Germinal center (tissue), 1 donor: ENCODE measurements at regions not wholly inside any gene's neighbourhood (a gene's known extent, or its start where the extent isn't known, plus 50 kb on each side); places are given as distances from the start of the nearest gene placed in this dataset.
"Not testable (repeated sequence)": the region's sequence is repeated elsewhere in the genome, so short reads cannot be mapped to it uniquely, and the experiment has no call there.

Source experiments
- DNase-seq: peaks from one replicate; pipeline ENCODE4 v3.0.0; 2012; ENCODE audit warnings: mixed read lengths, low spot score

DNA sequence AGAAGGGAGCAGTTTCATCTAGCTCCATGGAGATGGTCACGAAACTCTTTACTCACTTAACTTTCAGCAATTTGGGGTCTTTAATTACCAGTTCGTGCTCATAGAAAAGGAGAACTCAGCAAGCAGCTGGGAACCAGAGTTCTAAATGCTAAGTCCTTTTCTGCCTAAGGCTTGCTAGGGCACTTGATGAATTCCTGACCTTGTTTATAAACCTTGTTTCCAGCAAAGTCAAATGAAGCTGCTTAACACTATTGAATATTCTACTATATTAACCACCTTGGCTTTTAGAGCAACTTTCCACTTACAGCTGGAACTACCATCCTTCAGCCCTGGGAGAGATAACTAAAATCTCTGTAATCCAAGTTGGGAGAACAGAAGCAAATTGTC is 79.5 kb upstream of the TSC22D2 start:
- no peak for DNase-seq

DNA sequence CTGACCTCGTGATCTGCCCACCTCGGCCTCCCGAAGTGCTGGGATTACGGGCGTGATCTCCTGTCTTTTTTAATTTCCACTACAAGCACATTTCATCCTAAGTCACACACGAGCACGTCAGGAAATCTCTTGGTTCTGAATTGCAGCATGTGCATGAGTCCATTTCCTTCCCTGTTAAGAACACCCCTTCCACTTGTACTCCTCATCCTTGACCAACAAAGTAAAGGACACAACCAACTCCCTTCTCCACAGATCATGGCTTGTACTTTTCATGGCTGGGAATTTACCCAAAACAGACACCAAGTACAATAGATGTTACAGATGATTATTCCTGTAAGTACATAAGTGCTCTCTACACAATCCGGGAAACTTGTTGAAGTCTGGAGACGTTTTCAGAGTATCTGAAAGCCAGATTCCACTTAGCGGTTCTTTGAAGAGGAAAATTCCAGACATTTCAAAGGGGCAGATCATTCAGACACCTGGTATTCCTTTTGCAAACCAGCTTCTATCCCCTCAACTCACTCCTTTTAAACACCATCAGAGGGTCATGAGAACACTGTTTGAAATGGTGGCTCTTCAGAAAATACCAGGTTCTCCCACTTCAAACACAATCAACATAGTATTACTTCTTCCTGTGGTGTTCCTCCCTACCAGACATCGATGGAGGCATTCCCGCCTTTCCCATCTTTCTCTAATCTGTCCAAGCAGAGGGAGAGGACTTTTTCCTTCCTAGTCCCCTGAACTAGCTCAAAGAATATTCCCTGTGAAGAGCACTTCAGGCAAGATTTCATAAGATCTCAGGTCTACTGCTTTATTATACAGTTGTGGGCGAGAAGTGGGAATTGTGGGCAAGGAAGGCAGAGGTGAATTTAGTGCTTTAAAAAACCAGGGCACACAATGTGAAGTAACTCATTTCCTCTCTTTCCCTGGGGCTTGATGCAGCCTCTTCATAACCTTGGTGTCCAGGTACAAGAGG is 80.1 kb upstream of the TSC22D2 start:
- no peak for DNase-seq

DNA sequence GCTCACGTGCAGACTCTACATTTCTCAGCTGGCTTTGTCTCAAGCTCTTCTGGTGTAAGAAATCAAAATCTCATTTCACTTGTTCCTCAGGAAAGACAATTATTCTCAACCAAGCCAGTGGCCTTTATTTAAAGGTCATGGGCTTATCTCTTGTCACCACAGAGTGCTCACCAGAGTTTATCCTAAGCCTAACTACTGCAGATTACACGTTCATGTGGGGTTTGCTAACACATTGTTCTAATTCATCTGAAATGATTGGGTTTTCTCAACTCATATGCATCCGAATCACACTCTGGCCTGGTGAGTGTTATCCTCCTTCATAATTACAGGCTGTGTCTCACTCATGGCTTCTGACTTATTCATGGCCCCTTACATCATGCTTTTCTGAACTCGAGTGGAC is 83.3 kb upstream of the TSC22D2 start:
- DNase-seq: no peak

DNA sequence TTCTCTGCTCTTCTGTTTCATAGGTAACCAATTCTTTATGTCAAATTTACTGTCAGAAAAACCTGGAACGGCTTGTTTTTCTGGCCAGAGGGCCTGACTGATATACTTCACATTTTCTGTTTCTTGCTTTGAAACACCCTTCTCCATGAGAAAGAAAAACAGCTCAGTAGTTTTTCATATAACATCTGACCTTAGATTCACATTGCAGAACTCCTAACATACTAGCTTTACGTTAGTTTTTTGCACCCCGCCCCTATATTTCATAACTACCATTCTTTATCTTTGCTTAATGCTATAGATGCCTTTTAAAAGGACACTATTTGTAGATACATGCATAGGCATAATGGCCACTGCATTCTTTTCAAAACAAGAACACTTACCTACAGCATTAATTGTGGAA is 83.9 kb upstream of the TSC22D2 start:
- no peak for DNase-seq

DNA sequence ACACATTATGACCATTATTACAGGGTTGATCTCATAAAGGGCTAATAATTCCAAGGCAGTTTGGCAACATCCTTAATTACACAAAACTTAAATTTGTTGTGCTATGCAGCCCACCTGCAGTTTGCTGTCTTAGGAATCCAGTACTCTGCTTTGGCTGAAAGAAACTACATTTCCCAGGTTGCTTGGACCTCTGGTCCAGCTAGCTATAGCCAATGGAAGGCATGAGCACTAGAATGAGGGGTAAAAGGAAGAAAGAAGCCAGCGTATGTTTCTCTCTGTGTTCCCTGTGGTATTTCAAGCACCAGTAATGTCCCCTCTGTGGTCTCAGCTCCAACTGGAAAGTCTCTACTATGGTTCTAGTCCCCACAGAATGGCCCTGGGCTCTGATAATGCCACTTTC is 84.3 kb upstream of the TSC22D2 start:
- no peak for DNase-seq

DNA sequence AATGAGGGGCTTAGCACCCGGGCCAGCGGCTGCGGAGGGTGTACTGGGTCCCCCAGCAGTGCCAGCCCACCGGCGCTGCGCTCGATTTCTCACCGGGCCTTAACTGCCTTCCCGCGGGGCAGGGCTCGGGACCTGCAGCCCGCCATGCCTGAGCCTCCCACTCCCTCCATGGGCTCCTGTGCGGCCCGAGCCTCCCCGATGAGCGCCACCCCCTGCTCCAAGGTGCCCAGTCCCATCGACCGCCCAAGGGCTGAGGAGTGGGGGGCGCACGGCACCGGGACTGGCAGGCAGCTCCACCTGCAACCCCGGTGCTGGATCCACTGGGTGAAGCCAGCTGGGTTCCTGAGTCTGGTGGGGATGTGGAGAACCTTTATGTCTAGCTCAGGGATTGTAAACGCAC is 85.0 kb upstream of the TSC22D2 start:
- not testable (repeated sequence) for DNase-seq

DNA sequence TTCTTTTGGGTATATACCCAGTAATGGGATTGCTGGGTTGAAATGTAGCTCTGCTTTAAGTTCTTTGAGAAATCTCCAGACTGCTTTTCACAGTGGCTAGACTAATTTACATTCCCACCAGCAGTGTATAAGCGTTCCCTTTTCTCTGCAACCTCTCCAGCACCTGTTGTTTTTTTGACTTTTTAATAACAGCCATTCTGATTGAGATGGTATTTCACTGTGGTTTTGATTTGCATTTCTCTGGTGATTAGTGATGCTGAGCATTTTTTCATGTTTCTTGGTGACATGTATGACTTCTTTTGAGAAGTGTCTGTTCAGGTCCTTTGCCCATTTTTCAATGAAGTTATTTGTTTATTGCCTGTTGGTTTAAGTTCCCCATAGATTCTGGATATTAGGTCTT is 87.1 kb upstream of the TSC22D2 start:
- not testable (repeated sequence) for DNase-seq

DNA sequence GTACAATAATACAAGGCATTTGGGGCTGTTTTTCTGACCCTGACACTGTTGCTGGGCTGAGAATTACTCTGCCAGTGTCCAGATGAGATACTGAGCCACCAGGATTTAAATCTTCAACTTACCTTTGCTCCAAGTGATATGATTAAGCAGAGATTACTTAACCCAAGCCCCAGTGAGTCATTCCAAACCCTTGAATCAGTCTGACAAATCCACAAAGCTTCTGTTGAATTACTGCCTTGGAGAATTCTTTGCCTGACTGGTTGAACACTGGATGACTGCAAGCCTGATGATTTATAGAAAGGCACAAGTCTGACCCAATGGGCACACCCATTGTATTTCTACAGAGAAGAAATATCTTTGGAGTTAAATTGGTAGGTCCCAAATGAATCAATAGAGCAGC is 88.2 kb upstream of the TSC22D2 start:
- no peak for DNase-seq

DNA sequence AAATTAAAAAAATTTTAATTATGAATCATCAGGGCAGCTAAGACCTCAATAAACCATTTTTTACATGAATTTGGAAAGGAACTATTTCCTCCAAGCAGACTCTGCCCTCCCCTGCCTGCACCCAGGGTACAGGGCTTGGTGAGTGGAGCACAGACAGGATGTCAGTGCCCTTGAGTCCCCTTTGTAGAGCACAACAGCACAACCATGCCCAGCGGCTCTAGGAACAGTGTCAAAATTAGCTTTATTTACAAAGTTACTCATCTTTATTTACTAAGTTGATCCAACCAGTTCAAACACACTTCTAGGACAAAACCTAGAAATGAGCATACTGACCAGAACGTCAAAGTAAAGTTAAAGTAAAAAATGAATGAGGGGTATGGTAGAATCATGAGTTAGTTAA is 90.6 kb upstream of the TSC22D2 start:
- no peak for DNase-seq

DNA sequence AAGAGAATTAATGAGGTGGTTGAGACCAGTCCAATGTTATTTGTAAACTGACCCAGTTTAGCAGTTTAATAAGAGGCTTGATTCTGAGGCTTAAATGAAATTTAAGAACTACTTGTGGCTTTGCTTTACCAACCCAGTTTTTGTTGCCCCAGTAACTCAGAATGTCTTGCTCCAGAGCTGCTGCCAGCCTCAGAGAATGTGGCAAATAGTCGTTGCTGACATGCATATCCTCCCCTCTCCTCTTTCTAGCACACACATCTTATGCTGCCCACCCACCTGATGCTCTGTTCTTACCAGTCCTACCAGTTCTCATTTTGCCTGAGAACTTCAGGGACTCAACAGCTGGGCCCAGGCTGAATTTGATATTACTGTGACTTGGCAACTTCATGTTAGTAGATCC is 92.4 kb upstream of the TSC22D2 start:
- DNase-seq: no peak

DNA sequence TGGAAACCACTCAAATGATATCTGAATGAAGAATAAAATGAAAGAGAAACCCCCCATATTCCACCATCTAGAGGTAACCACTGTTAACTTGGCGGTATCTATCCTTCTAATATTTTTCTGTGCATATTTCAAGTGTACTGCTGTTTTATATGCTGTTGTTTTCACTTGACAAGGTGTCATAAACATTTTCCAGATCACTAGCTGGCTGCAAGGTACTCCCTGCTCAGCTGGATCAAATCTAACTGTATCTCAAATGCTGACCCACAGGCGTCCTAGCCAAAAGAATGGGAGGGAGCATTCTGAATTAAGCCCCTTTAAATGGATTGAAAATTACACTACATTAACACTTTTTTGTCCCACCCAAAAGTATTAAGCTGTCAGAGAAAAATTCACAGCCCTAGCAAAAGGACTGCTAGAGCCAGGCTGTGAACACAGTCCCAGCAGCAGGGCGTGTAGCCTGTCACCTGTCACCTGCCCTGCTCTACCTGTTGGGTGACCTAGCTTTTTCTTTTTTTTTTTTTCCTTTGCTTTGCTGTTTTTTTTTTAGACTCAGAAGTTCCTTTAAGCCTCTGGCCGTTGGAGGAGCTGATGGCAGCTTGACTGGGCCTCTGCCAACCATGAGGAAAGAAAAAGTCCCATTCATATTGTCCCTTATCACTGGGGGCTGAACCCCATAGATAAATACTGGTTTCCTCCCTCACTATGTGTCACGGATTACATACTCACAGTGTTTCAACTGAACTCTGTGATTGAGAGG is 93.7 kb upstream of the TSC22D2 start:
- DNase-seq: no peak

DNA sequence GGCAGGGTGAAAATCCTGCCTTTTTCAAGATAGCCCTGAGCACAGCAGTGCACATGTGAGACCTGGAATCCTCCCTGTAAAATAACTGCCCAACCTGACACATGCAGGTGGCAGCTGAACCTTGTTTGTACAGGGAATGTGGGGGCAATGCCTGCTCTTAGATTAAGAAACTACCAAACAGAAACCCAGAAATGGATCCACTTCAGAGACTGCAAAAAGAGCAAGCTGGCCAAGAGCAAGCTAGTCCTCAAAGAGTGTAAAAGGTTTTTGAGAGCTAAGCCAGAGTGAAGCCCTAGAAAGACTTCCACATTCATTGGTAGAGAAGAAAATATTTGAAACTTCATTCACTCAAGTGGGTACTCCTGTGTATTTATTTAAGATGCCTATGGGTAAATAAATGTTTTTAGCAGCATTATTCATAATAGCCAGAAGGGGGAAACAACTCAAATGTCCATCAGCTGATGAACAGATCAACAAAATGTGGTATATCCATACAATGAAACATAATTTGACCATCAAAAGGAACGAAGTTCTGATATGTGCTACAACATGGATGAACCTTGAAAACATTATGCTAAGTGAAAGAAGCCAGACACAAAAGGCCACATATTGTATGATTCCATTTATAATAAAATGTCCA is 96.0 kb upstream of the TSC22D2 start:
- no peak for DNase-seq

DNA sequence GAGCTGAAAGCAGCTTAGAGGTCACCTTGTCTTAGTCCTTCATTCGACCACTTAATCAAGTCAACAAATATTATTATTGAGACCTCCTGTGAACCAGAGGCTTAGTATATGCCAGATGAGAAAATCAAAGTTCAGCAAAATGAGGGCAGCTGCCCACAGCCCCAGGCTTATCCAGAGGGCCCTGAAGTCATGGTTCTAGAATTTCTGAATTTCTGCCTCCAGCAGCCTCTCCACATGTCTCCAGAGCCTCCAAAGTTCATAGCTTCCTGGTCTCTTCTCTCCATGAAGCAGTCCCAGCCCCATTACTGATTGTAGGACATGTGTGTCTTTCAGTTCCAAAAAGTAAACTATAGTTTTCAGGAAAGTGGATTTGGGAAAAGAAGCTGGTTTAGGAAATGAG is 96.9 kb upstream of the TSC22D2 start:
- DNase-seq: no peak

DNA sequence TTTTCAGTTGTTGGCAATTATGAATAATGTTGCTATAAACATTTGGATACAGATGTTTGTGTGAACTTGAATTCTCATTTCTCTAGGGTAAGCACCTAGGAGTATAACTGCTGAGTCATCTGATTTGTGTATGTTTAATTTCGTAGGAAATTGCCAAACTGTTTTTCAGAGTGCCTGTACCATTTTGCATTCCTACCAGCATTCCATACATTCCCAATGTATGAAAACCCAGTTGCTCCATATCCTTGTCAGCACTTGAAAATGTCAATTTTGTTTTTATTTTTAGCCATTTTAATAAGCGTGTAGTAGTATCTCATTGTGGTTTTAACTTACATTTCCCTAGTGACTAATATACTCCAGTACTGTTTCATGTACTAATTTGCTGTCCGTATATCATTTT is 98.5 kb upstream of the TSC22D2 start:
- DNase-seq: no peak

DNA sequence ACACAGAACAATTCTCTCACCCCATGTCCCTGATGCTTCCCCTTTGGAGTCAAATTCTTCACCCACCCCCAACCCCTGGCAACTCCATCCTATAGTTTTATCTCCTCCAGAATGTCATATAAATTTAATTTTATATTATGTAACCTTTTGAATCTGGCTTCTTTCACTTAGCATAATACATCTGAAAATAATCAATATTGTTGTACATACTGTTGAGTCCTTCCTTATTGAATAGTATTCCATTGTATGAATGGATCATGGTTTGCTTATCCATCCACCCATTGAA is 98.9 kb upstream of the TSC22D2 start:
- DNase-seq: no peak

DNA sequence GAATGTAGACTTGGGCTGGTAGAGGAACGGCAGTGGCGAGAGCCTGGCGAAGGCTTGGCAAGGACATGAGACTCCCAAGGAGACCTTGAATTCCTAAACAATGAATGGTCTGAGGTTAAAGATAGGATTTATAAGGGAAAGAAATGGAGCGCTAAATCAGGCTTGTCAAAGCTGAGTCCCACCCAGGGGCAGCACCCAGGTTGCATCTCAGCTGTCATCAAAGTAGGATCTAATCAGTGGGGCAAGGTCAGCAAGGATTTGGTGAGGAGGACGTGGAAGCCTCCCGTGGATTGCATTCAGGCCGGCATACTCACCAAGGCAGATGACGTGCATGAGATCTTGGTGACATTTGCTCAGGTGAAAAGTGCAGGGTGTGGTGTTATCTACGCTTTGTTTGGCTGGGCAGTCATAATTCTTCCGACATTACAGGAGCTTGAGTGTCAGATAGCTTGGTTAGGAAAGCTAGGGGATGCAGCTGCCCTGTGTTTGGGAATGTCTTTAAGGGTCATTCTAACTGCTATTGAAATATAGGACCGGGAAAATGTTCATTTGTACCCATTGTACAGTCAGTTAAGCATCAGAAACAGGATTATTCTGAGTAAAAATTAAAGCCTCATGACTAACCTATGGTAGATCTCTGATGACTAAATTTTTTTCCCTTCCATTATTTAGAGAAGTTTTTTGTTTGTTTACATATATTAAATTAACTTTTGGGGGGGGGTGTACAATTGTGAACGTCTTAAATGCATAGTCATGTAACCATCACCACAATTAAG is 99.4 kb upstream of the TSC22D2 start:
- no peak for DNase-seq

DNA sequence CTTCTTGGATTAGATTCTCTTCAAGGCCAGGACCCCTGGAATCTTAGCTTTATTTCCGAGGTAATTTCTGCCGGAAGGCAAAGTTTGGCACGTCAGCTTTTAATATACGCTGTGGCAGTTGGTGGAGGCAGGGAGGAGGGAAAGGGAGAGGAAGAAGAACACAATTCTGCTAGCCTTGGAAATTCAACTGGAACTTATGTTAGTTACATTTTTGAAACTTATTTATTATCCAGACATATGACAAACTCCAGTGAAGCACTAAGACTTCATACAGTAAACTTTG is 100.1 kb upstream of the TSC22D2 start:
- DNase-seq: no peak

DNA sequence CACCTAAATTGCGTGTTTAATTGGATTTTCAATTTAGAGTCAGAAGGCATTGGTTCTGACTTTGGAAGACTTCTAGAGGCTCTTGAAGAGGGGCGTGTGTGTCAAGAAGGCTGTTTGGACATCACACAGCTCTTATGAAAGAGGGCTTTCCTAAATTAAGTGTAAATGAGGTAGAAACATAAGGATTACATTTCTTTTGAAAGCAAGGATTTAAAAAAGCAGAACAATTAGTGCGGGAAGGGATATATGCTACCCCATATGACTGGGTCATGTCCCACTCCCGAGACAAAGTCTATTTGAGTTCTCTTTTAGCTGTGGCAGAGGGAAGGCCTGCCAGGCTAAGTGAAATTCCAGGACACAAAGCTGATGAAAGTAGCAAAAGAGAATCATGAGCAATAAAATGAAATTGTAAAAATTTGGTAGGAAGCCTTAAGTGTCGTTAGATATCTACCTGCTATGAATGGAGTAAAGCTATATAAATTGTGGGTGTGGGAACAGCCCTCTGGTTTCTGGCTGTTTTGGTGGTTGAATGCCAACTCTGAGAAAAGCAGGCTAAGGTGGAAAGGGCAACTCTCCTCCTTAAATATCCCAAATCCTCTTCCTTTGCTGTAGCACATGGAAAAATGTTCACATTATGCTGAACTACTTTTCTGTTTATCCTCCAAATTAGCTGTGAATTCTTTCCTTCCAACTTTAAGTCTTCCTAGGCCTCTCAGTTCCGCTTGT is 100.6 kb upstream of the TSC22D2 start:
- DNase-seq: no peak

DNA sequence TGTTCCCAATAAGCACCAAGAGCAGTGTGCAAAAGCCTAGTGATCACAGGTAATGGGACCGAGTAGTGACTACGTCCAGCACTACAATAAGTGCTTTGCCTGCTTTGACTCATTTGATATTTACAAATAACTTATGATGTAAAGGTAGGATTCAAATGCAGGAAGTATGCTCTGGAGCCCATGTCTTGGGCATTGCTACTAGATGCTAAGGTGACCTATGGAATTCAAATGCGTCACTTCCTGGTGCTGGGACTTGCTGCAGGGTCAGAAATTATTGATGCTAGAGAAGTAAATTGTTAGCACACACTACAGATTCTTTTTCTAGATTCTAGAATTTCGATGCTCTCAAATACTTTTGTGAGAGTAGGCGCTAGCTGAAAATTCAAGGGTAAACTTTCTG is 101.2 kb upstream of the TSC22D2 start:
- DNase-seq: no peak

DNA sequence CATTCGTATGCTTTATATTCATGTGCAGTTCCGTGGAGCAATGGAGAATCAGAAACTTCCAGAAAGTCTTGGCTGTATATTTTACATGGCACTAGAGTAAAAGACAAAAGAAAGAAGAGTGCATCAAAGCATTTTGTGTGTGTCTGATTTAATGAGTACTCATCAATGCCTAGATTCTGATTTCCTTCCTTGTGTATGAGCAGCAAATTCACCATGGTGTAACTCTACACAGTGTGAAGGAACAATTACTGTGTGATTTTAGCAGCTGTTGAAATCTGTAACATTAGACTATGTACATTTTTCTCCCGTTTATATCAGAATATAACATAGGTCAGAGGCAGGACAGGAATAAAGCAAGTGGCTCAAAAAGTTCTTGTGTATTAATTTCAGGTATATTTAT is 102.0 kb upstream of the TSC22D2 start:
- DNase-seq: no peak

DNA sequence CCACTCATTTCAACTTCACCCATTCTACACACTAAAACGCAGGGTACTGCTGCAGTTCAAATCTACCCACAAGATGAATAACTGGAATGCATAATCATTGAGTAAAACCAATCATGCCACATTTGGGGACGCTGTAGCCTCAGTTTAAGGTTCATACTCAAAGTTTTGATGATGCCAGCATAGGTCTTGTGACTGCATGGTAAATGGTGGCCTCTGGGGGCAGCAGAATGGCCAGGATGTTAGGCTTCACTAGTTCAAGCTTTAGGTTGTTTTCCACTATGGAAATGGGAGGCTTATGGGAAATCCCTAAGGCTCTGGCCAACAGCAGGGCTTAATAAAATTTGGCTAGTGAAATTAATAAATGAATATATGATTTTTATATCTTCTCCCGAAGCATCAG is 104.3 kb upstream of the TSC22D2 start:
- DNase-seq: no peak

DNA sequence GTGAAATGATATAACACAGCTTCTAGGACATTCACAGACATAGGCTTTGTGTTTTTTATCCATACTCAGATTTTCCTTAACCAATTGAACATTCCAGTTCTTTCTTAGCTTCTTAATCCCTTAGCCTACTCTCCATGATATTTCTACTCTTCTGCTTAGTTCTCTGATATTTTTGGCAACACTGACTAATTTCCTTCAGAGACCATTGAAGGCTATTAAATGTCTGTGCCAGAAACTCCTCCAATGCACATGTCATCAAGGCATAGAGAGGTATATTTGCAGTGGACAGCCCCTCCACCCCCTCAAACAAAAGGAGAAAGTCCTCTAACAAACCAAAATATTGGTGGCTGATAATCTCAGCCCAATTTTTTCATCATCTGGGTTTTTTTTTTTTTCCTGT is 105.9 kb upstream of the TSC22D2 start:
- no peak for DNase-seq
